HL-60 (cell line): ENCODE measurements at regions not wholly inside any gene's neighbourhood (a gene's known extent, or its start where the extent isn't known, plus 50 kb on each side); places are given as distances from the start of the nearest gene placed in this dataset.
"Not testable (repeated sequence)": the region's sequence is repeated elsewhere in the genome, so short reads cannot be mapped to it uniquely, and the experiment has no call there.

ENCODE experiments used
- DNase-seq, 2 experiments: peaks; one replicate each; pipeline ENCODE4 v3.0.0-alpha.2; 2010 to 2020; ENCODE audit warnings: low read depth in 1 of 2, low spot score in 1 of 2
- H3K27ac ChIP-seq: fragments of 250-450 bp; sonication (Bioruptor Pico); replicated peaks from 2 replicates; pipeline ENCODE4 v1.5.1; 2020; ENCODE audit warnings: mild to moderate bottlenecking, moderate library complexity
- H3K27me3 ChIP-seq: fragments of 250-450 bp; sonication (Bioruptor Pico); 2 replicates; pipeline ENCODE4 v1.5.1; 2021; ENCODE audit warnings: mild to moderate bottlenecking, moderate library complexity; ENCODE audit not compliant: insufficient read depth, poor library complexity, severe bottlenecking
- H3K4me3 ChIP-seq: replicated peaks from 2 replicates; pipeline ENCODE4 v1.5.1; 2011; ENCODE audit warnings: mild to moderate bottlenecking, control low read depth, low read length; ENCODE audit not compliant: insufficient read depth
- GABPA ChIP-seq: IDR thresholded peaks from 2 replicates; pipeline ENCODE4 v1.6.1; 2012; ENCODE audit warnings: low read depth
- POLR2AphosphoS5 ChIP-seq: IDR thresholded peaks from 2 replicates; pipeline ENCODE4 v1.6.1; 2012; ENCODE audit warnings: low read depth
- SPI1 ChIP-seq: IDR thresholded peaks from 2 replicates; pipeline ENCODE4 v1.6.1; 2012; ENCODE audit warnings: low read depth, mild to moderate bottlenecking, borderline replicate concordance
- TF ChIP-seq, protein P1 (sequence below): IDR thresholded peaks from one replicate; pipeline ENCODE4 v1.5.1; 2011; ENCODE audit warnings: low read length, control low read depth, inconsistent platforms; ENCODE audit not compliant: insufficient read depth
- TF ChIP-seq, protein P2 (sequence below): IDR thresholded peaks from 2 replicates; pipeline ENCODE4 v1.6.1; 2012; ENCODE audit warnings: low read depth; ENCODE audit not compliant: insufficient replicate concordance

DNA sequence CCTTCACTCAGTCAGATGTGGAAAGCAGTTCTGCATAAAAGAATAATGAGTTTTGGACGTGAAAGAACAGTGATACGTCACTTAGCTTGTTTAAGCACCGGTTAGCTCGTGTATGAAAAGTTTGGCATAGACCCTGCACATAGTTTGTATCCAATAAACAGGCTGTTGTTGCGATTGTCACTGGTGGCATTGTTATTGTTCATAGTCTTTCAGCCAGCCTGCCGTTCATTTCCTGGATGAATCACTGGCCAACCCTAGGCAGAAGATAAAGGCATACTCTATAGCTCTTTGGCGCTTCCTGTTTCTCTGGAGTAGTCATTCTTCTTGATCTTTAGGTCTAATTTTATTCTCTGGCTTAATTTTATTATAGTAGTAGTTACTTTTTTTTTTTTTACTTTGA is 57.8 kb upstream of the ANKRD30A start:
- TF ChIP-seq POLR2AphosphoS5 = no peak
- TF ChIP-seq SPI1 = no peak
- TF ChIP-seq GABPA = no peak
- TF ChIP-seq, protein P1, sequence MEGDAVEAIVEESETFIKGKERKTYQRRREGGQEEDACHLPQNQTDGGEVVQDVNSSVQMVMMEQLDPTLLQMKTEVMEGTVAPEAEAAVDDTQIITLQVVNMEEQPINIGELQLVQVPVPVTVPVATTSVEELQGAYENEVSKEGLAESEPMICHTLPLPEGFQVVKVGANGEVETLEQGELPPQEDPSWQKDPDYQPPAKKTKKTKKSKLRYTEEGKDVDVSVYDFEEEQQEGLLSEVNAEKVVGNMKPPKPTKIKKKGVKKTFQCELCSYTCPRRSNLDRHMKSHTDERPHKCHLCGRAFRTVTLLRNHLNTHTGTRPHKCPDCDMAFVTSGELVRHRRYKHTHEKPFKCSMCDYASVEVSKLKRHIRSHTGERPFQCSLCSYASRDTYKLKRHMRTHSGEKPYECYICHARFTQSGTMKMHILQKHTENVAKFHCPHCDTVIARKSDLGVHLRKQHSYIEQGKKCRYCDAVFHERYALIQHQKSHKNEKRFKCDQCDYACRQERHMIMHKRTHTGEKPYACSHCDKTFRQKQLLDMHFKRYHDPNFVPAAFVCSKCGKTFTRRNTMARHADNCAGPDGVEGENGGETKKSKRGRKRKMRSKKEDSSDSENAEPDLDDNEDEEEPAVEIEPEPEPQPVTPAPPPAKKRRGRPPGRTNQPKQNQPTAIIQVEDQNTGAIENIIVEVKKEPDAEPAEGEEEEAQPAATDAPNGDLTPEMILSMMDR = no peak
- TF ChIP-seq, protein P2, sequence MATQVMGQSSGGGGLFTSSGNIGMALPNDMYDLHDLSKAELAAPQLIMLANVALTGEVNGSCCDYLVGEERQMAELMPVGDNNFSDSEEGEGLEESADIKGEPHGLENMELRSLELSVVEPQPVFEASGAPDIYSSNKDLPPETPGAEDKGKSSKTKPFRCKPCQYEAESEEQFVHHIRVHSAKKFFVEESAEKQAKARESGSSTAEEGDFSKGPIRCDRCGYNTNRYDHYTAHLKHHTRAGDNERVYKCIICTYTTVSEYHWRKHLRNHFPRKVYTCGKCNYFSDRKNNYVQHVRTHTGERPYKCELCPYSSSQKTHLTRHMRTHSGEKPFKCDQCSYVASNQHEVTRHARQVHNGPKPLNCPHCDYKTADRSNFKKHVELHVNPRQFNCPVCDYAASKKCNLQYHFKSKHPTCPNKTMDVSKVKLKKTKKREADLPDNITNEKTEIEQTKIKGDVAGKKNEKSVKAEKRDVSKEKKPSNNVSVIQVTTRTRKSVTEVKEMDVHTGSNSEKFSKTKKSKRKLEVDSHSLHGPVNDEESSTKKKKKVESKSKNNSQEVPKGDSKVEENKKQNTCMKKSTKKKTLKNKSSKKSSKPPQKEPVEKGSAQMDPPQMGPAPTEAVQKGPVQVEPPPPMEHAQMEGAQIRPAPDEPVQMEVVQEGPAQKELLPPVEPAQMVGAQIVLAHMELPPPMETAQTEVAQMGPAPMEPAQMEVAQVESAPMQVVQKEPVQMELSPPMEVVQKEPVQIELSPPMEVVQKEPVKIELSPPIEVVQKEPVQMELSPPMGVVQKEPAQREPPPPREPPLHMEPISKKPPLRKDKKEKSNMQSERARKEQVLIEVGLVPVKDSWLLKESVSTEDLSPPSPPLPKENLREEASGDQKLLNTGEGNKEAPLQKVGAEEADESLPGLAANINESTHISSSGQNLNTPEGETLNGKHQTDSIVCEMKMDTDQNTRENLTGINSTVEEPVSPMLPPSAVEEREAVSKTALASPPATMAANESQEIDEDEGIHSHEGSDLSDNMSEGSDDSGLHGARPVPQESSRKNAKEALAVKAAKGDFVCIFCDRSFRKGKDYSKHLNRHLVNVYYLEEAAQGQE = no peak
- Histone ChIP-seq H3K4me3 (no peak overlapping the region), H3K27ac (no peak overlapping the region), H3K27me3 (no peaks in the 10 kb centered on the region)
- DNase-seq = no peak

DNA sequence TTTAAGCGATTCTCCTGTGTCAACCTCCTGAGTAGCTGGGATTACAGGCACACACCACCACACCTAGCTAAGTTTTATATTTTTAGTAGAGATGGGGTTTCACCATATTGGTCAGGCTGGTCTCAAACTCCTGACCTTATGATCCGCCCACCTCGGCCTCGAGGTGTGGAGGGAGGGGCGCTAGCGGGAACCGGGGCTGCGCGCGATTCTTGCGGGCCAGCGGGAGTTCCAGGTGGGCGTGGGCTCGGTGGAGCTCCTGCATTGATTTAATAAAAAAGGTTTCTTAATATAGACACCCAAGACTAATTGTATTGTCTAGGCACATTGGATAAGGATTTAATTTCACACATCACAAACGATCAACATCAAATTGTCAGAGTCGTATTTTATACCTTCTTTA is 63.1 kb upstream of the ANKRD30A start:
- not testable (repeated sequence) for H3K27me3 ChIP-seq, H3K4me3 ChIP-seq, H3K27ac ChIP-seq, DNase-seq

DNA sequence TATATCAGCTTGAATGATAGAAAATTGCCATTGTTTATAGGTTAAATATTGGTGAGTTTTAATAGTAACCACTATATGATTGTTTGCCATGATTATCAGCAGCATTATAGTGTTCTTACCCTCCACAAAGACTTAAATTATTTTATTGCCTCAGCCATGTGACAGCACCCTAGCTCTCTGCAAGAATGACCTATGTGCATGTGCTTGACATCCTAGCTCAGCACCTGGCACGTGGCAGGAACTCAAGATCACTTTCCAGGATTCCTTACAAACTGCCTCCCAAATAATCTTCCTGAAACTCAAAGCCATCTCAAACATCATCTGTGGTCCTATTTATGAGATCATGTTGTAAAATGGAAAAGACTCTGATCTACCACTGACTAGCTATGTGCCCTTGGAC is 68.1 kb upstream of the ANKRD30A start:
- TF ChIP-seq GABPA (no peak), SPI1 (no peak), POLR2AphosphoS5 (no peak)
- TF ChIP-seq, protein P2 = no peak
- TF ChIP-seq, protein P1 = no peak
- H3K27ac ChIP-seq = no peak overlapping the region

DNA sequence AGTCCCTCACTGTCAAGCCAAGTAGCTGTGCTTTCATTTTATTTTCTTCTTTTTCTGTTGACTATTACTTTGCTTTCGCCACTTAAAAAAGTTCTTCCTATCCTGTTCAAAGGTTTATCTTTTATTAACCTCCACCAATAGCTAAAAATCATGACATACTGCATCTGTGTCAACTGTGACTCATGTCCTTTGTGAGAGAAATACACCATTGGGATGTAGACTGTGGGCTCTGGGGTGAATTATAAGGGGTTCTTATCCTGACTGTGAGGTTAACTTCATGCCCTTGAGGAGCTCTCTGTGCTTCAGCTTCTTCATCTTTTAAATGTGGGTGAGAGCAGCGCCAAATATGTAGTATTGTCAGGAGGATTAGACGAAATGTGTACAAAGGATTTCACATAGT is 71.9 kb upstream of the ANKRD30A start:
- Histone ChIP-seq H3K27me3 (no peaks in the 10 kb centered on the region), H3K27ac (no peak overlapping the region), H3K4me3 (no peak overlapping the region)
- no peak for DNase-seq
- TF ChIP-seq, protein P1 = no peak
- TF ChIP-seq GABPA = no peak
- TF ChIP-seq SPI1 = no peak
- TF ChIP-seq POLR2AphosphoS5 = no peak
- TF ChIP-seq, protein P2 = no peak

More for the DNA sequence above, 68.1 kb upstream of the ANKRD30A start:
- Histone ChIP-seq H3K27me3 (no peaks in the 10 kb centered on the region), H3K4me3 (no peak overlapping the region)
- no peak for DNase-seq

DNA sequence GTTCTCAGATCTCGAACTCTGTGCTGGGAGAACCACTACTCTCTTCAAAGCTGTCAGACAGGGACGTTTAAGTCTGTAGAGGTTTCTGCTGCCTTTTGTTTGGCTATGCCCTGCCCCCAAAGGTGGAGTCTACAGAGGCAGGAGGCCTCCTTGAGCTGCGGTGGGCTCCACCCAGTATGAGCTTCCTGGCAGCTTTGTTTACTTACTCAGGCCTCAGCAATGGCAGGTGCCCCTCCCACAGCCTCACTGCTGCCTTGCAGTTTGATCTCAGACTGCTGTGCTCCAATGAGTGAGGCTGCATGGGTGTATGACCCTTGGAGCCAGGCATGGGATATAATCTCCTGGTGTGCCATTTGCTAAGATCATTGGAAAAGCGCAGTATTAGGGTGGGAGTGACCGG is 75.4 kb upstream of the ANKRD30A start:
- H3K4me3 ChIP-seq, H3K27ac ChIP-seq, H3K27me3 ChIP-seq, DNase-seq: not testable (repeated sequence)

DNA sequence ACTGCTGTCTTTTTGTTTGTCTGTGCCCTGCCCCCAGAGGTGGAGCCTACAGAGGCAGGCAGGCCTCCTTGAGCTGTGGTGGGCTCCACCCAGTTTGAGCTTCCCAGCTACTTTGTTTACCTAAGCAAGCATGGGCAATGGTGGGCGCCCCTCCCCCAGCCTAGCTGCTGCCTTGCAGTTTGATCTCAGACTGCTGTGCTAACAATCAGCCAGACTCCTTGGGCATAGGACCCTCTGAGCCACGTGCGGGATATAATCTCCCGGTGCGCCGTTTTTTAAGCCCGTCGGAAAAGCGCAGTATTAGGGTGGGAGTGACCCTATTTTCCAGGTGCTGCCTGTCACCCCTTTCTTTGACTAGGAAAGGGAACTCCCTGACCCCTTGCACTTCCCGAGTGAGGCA is 81.1 kb upstream of the ANKRD30A start:
- H3K27ac ChIP-seq, H3K27me3 ChIP-seq, DNase-seq, H3K4me3 ChIP-seq: not testable (repeated sequence)
